HFFc6 (cell line): ENCODE measurements at regions not wholly inside any gene's neighbourhood (a gene's known extent, or its start where the extent isn't known, plus 50 kb on each side); places are given as distances from the start of the nearest gene placed in this dataset.

ENCODE experiments used
- DNase-seq: peaks from one replicate; pipeline ENCODE4 v3.0.0-alpha.2; 2018
- H3K27ac Mint-ChIP-seq: 2 replicates; pipeline ENCODE4 v1.8.0; 2020; ENCODE audit warnings: mild to moderate bottlenecking, mixed read lengths
- H3K27me3 Mint-ChIP-seq: 2 replicates; pipeline ENCODE4 v1.8.0; 2021; ENCODE audit warnings: mild to moderate bottlenecking, moderate library complexity, mixed read lengths; ENCODE audit not compliant: insufficient read depth
- H3K36me3 Mint-ChIP-seq: 2 replicates; pipeline ENCODE4 v1.8.0; 2021; ENCODE audit warnings: low read depth, mixed read lengths
- H3K4me1 Mint-ChIP-seq: 2 replicates; pipeline ENCODE4 v1.8.0; 2020; ENCODE audit warnings: low read depth, mixed read lengths
- H3K4me3 Mint-ChIP-seq: 2 replicates; pipeline ENCODE4 v1.8.0; 2020; ENCODE audit warnings: mild to moderate bottlenecking, moderate library complexity, mixed read lengths
- H3K9me3 Mint-ChIP-seq: 2 replicates; pipeline ENCODE4 v1.8.0; 2020; ENCODE audit warnings: mild to moderate bottlenecking, mixed read lengths
- CTCF ChIP-seq: fragments of 200-600 bp; sonication (generic); IDR thresholded peaks from 2 replicates; pipeline ENCODE4 v1.5.0; 2021; ENCODE audit warnings: antibody characterized with exemption, mild to moderate bottlenecking

- TF ChIP-seq CTCF: no peak
- H3K36me3 Mint-ChIP-seq: no peaks in the 10 kb centered on the region
- no peaks in the 10 kb centered on the region for H3K9me3 Mint-ChIP-seq
- H3K27ac Mint-ChIP-seq: no peak overlapping the region
- H3K4me3 Mint-ChIP-seq: no peak overlapping the region
- H3K27me3 Mint-ChIP-seq: peaks cover 15% of the 10 kb centered on the region
- DNase-seq: no peak
- H3K4me1 Mint-ChIP-seq: no peaks in the 10 kb centered on the region
Observed at GRCh38 chr11:119814766-119815165, 85.8 kb upstream of the NECTIN1 start.

- Mint-ChIP-seq H3K4me1 (no peaks in the 10 kb centered on the region), H3K4me3 (no peak overlapping the region), H3K36me3 (no peaks in the 10 kb centered on the region), H3K27ac (no peak overlapping the region), H3K9me3 (no peaks in the 10 kb centered on the region), H3K27me3 (peaks cover 27% of the 10 kb centered on the region)
- DNase-seq: no peak
- no peak for TF ChIP-seq CTCF
Observed at GRCh38 chr11:119810478-119811232, 81.7 kb upstream of the NECTIN1 start.

GRCh38 chr11:119809346-119809745, 80.3 kb upstream of the NECTIN1 start:
- TF ChIP-seq CTCF: no peak
- no peak overlapping the region for H3K4me3 Mint-ChIP-seq
- no peaks in the 10 kb centered on the region for H3K9me3 Mint-ChIP-seq
- peaks cover 36% of the 10 kb centered on the region for H3K27me3 Mint-ChIP-seq
- DNase-seq: no peak
- no peak overlapping the region for H3K27ac Mint-ChIP-seq
- no peaks in the 10 kb centered on the region for H3K36me3 Mint-ChIP-seq
- no peaks in the 10 kb centered on the region for H3K4me1 Mint-ChIP-seq

- H3K36me3 Mint-ChIP-seq: no peaks in the 10 kb centered on the region
- H3K27me3 Mint-ChIP-seq: peaks cover 43% of the 10 kb centered on the region
- no peak overlapping the region for H3K4me3 Mint-ChIP-seq
- TF ChIP-seq CTCF: no peak
- no peak overlapping the region for H3K27ac Mint-ChIP-seq
- no peaks in the 10 kb centered on the region for H3K9me3 Mint-ChIP-seq
- no peak for DNase-seq
- H3K4me1 Mint-ChIP-seq: no peaks in the 10 kb centered on the region
Observed at GRCh38 chr11:119808407-119809185, 79.6 kb upstream of the NECTIN1 start.

GRCh38 chr11:119807841-119808240, 78.8 kb upstream of the NECTIN1 start:
- no peak for TF ChIP-seq CTCF
- no peaks in the 10 kb centered on the region for H3K36me3 Mint-ChIP-seq
- peaks cover 46% of the 10 kb centered on the region for H3K27me3 Mint-ChIP-seq
- H3K27ac Mint-ChIP-seq: no peak overlapping the region
- H3K9me3 Mint-ChIP-seq: no peaks in the 10 kb centered on the region
- no peak for DNase-seq
- H3K4me1 Mint-ChIP-seq: no peaks in the 10 kb centered on the region
- no peak overlapping the region for H3K4me3 Mint-ChIP-seq
